AG08396 (cell line): ENCODE measurements at regions not wholly inside any gene's neighbourhood (a gene's known extent, or its start where the extent isn't known, plus 50 kb on each side); places are given as distances from the start of the nearest gene placed in this dataset.
"Not testable (repeated sequence)": the region's sequence is repeated elsewhere in the genome, so short reads cannot be mapped to it uniquely, and the experiment has no call there.

Experiments
- DNase-seq: peaks from one replicate; pipeline ENCODE4 v3.0.0; 2012; ENCODE audit warnings: low spot score, mixed read lengths

DNA sequence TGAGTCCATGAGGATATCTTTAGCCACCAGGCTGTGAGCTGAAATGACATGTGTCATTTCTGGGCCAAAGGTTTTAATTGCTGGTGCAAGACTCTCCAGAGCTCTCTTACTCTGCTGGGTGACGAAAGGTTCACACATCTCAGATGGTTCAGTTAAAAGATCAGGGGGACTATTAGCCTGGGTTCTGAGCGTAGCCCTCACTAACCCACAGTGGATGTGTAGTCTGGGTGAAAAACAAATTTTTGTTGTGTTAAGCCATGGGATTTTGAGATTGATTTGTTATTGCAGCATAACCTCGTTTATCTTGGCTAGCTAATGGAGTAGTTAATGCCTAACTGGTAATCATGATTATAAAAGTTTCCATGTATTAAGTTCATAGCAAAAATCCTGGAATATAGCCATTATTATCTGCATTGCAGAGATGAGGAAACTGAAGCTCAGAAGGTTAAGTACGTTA is 251.5 kb downstream of the RMST start:
- DNase-seq = no peak

GRCh38 chr12:97716356-97716755 is 253.8 kb downstream of the RMST start:
- no peak for DNase-seq

DNA sequence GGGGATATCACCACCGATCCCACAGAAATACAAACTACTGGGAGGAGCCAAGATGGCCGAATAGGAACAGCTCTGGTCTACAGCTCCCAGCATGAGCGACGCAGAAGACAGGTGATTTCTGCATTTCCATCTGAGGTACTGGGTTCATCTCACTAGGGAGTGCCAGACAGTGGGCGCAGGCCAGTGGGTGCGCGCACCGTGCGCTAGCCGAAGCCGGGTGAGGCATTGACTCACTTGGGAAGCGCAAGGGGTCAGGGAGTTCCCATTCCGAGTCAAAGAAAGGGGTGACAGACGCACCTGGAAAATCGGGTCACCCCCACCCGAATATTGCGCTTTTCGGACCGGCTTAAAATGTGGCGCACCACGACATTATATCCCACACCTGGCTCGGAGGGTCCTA is 261.2 kb downstream of the RMST start:
- not testable (repeated sequence) for DNase-seq

- DNase-seq = no peak
These were observed 282.9 kb downstream of the RMST start for GRCh38 chr12:97745406-97746101.

- no peak for DNase-seq
These were observed 285.7 kb downstream of the RMST start for GRCh38 chr12:97748298-97748697.

GRCh38 chr12:97751704-97752103 is 289.1 kb downstream of the RMST start:
- DNase-seq = no peak

- DNase-seq = no peak
These were observed 289.5 kb downstream of the RMST start for GRCh38 chr12:97752129-97752528.

GRCh38 chr12:97753332-97753731 is 290.7 kb downstream of the RMST start:
- no peak for DNase-seq

GRCh38 chr12:97754306-97754705 is 291.7 kb downstream of the RMST start:
- DNase-seq = no peak

GRCh38 chr12:97756066-97756666 is 293.6 kb downstream of the RMST start:
- DNase-seq = no peak

DNA sequence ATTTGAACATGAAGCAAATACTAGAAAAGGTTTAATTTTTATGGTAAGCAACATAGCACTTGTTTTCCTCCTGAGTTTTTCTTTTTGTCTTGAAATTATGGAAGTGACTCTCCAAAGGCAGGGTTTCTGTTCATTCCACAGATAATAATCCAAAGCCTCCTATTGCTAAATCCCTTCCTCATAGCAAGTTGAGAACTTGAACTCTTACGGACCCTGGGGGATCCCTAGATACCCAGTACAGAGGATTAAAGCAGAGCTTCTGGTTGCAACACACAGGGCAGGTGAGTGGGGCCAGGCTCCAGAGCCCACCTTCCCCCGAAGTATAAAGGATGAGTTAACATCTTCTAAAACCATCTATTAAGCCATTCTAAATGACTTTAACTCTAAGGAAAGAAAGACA is 294.1 kb downstream of the RMST start:
- no peak for DNase-seq

DNA sequence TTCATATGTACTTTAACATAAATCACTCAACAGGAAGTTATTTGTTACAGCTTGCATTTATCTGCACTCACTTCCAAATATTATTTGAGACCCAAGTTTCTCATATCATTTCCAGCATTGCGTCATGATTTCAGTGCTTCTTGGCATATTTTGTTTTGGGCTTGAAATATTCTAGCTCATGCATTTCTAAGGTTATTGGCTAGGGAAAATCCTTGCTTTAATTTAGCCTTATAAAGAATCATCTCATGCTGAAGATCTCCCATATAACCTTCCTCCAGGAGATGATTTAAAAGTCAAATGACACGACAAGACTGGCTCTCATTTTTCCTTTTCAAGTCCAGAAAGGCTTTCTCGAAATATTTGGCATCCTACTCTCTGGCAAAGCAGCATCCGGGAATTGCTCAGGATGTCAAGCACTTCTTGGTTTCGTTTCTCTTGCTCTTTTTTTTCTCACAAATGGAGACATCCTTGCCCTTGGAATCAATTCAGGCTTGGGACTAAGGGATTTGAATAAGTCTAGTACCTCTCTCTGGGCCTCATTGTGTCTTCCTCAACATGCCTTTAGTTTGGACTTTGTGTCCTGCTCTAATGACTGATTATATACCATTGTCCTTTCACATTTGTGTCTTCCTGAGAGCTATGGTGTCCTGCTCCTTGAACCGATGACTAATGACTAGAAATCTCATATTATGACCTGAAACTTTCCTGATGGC is 295.0 kb downstream of the RMST start:
- no peak for DNase-seq

GRCh38 chr12:97758194-97758501 is 295.5 kb downstream of the RMST start:
- DNase-seq = no peak

- DNase-seq = no peak
These were observed 296.0 kb downstream of the RMST start for GRCh38 chr12:97758586-97758985.

DNA sequence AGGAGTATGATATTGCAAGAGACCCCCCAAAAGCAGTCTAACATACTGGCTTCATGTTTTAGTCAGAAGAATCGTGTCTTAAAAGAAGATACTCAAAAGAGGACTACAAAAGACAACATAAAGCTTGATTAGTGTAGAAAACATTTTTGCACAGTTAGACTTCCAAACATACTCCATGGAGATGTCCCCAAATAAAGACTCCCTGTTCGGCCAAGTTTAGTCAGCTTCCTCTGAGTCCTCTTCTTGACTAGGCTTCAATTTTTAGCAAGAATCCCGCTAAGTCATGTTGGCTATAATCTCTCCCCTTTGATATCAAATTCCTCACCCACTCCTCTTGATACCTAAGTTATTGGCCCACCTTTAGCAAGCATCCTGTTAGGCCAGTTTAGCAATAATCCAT is 298.0 kb downstream of the RMST start:
- no peak for DNase-seq

DNA sequence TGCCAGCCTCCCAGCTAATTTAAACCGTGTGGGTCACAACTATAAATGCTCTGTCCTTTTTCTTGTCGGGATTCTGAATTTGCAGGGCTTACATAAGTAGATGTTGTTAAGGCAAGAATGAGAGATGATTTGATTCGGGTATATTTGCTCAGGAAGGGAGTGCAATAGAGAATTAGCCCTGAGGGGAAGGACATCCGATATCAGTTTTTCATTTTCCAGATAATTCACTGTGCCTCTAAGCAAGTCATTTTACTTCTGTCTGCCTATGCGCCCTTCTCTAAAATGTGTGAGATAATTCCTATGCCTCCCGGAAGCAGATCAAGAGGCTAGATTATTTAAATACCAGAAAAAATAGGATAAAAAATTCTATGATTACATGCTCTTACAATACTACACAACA is 300.5 kb downstream of the RMST start:
- no peak for DNase-seq

DNA sequence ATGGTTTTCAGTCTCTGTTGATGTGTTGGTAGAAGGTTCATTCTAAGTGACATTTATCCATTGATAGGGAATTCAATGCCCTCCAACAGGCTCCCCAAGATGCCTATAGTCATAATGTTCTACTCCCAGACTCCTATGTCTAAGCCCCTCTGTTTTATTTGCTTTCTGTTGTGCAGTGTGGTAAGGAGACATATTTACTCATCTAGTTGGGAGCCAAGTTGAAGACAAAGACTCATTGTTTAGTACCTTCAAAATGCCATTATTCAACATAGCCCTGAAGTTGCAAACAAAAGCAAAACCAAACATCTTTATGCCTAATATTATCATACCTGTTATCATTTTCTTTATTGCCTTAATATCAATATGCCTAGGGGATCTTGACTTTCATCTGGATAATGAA is 302.1 kb downstream of the RMST start:
- no peak for DNase-seq

DNA sequence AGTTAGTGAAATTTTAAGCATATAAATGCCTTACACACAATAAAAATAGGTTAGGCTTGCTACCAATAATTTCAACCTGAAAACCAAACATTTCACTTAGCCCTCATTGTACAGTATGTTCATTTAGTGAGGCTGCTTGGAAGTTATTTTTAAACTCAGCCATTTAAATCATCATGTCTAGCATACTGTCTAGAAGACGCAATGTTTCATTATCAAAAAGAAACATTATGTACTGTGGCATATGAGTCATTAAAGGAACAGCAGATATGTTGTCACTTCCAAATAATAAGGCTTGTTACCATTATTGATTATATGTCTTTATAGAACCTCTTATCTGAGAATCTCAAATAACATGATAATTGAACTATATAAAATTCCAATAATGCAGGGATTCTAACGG is 304.7 kb downstream of the RMST start:
- no peak for DNase-seq

GRCh38 chr12:97778111-97778510 is 315.5 kb downstream of the RMST start:
- no peak for DNase-seq

DNA sequence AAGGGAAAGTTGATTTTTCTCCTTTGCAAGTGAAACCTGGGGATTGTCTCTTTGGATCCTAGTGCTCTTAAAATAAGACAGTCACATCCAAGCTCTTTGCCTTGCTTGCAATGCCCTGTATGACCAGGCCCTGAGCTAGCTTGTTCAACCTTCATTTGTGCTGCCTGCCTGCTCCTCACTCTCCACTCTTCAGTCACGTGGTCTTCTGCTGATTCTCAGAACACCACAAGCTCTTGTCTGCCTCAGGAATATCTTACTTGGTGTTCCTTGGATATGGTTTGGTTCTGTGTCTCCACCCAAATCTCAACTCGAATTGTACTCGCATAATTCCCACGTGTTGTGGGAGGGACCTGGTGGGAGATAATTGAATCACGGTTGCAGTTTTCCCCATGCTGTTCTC is 318.7 kb downstream of the RMST start:
- DNase-seq = no peak

GRCh38 chr12:97784904-97785303 is 322.3 kb downstream of the RMST start:
- no peak for DNase-seq

DNA sequence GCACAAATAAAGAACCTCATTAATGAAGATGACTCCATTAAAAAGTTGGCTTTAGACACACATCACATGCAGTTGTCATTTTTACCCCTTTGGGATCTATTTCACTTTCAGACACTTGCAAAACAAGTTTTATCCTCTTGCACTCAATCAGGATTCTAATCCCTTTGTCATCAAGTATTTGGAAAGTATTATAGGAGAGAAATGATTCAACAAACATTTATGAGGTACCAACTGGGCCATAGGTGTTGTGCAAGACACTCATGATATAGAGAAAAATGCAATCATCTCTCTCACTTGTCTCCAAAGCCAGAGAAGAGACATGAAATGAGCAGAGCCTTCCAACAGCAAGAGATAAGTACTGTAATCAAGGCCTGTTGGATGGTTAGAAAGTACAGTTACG is 327.7 kb downstream of the RMST start:
- no peak for DNase-seq

GRCh38 chr12:97797473-97797872 is 334.9 kb downstream of the RMST start:
- no peak for DNase-seq

- no peak for DNase-seq
These were observed 338.0 kb downstream of the RMST start for GRCh38 chr12:97800561-97800960.
